Eye (tissue), 1 donor: ENCODE measurements at regions not wholly inside any gene's neighbourhood (a gene's known extent, or its start where the extent isn't known, plus 50 kb on each side); places are given as distances from the start of the nearest gene placed in this dataset.
"Not testable (repeated sequence)": the region's sequence is repeated elsewhere in the genome, so short reads cannot be mapped to it uniquely, and the experiment has no call there.

ENCODE experiments used
- DNase-seq: peaks from one replicate; pipeline ENCODE4 v3.0.0-alpha.2; 2015

DNA sequence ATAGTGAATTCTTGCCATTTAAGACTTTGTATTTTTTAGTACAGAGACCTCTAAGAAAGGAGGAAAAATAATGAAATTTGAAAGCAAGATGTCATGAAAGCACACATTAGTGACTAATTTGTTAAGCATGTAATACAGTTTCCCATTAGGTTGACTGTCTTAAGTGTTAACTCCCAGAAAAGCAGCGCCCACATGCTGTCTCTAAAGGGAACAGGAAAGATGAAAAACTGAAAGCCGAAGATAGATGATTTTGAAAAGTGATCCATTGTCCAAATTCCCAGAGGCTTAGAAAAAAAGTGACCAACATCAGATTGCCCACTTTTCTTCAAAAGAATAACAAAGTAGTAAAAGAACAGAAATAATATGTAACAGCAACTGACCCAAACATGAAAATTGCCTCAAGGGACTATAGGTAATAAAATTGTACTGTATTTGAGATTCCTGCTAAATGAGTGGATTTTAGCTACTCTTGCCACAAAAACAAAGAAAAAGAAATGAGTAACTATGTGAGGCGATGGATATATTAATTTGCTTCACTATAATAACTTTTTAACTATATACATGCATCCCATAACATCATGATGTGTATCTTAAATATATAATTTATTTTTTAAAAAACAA is 83.2 kb upstream of the OGFRL1 start:
- no peak for DNase-seq

DNA sequence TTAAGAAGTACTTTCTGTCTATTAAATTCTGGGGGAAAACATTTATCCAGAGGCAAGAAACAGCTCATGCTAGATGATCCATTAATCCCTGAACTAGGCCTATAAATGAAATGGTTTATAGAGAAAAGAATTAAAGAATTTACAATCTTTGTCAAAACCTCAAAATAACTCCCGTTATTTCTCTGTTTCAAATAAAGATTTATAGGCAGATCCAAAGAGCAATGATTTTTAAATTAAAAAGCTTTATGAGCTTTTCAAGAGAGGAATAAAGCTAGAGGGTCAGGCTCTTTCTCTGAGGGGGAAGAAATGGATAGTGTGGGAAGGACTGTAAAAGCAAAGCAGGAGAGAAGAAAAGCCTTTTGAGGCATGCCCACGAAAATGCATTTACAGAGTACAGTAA is 82.5 kb upstream of the OGFRL1 start:
- DNase-seq = no peak

DNA sequence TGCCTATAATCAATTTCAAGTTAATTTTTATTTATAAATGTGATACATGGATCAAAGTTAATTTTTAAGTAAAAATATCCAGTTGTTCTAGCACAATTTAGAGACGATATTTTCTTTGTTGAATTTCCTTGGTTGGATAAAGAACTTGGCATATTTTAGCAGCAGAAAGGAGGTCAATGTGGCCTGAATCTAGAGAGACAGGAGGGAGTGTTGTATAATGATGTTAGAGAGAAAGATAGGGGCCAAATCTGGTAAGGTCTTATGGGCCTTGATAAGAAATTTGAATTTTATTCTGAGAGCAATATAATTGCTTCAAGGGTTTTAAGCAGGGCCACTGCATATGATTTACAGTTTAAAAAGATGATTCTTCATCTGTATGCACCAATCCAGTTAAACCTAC is 79.4 kb upstream of the OGFRL1 start:
- DNase-seq = no peak

DNA sequence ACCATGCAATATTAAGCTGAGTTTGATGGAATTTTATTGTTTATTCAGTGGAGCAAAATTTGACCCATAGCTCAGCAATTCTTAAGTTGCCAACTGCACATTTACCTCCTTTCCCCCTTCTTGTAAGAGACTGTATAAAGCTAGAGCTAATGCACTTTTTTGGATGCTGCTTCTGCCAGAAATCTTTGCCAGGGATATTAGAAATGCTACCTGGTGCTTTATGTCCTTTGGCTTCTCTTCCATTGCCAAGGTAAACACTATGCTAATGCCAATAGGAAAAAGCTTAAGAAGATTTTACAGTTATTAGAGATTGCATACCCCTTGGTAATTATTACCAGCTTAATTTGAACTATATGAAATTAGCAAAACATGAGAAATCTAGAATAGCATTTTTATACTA is 79.0 kb upstream of the OGFRL1 start:
- no peak for DNase-seq

DNA sequence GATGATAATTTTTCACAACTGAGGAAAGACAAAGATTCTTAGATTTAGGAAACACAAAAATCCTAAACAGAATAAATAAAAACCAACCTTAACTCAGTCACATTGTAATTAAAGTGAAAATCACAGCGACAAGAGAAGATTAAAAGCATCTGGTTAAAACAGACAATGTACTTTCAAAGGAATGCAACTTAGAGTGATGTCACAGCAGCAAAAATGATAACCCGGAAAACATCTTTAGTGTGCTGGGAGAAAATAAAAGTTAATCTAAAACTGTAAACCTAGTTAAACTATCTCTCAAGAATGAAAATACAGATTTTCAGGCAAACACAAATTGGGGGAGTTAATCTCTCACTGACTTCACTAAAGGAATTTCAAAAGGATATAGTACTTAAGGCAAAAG is 76.8 kb upstream of the OGFRL1 start:
- DNase-seq = no peak

DNA sequence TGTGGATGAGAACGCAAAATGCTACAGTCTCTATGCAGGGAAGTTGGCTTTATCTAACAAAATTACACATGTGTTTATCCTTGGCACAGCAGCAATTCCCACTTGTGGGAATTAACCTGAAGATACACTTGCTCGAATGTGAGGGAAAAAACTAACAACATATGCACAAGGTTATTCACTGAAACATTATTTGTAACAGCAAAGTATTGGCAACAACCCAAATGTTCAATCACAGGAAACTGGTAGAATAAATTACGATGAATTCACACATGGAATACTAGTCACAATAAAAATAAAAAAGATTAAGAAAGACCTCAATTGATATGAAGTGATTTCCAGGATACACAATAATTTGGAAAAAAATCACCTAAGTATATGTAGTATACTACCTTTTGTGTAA is 68.1 kb upstream of the OGFRL1 start:
- DNase-seq = no peak

DNA sequence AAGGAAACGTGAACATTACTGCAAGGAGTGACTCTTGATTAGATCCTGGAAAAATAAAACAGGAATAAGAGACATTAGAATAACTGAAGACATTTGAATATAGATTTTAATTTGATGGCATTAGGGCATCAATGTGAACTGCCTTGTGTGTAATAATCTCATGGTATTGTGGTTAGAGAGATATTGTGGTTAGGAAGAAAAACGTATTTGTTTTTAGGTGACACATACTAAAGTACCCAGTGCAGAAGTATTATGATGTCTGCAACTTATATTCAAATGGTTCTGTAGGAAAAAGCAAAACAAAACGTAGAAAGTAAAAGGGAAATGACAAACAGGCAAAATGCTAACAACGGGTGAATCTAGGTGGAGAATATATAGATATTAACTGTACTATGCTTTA is 65.9 kb upstream of the OGFRL1 start:
- DNase-seq = no peak

DNA sequence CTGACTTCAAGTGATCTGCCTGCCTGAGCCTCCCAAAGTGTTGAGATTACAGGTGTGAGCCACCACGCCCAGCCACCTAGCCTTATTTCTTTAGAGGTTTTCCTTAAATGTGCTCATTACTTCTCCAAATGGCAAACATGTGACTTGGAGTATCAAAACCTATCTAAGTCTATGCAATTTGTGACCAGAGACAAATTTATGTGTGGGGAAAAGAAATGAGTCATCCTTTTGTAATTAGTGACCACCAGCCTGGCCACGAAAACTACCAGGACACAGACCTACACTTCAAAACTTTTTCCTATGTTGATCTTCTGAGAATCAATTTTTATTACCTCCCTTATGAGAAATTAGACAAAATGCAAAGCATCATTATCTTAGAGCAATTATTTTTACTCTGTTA is 64.6 kb upstream of the OGFRL1 start:
- DNase-seq = no peak

DNA sequence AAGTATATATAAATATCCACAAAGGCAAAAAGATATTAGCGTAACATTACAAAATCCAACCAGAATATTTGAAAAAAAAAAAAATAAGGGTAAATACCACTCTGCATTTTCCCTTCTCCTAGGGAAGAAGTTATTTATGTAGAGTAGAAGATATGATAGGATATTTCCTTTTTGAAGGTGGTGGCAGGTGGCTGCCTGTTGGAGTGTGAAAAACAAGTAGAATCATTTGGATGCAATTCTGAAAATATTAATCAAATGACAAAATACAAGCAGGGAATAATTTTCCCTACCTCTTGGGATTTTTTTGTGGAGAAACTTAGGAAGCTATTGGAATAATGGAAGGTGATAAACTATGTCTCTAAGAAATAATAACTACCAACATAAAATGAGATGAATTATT is 62.5 kb upstream of the OGFRL1 start:
- no peak for DNase-seq

DNA sequence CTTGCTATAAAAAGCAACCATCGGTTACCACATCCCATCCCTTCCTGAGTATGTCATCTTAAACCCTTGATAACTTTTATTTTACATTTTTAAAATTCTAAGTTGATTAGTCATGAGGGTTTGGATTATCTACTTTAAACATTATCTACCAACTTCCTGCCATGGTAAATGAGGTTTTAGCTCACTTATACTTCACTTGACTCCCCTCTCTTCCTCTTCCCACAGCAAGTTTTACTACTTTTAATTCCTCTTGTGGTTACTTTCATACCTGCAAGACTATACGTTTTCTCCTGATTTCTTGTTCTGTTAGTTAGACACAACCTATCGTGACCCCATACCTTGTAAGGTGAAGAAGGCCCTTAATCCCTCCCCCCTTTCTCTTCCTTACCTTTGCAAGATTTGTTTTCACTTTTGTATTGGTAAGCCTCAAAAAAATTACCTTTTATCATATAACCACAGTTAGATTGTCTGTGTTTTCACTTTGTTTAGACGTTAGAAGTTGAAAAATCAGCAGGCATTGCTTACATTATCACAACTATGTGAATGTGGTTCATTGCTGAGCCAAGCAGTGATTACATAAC is 60.1 kb upstream of the OGFRL1 start:
- no peak for DNase-seq

DNA sequence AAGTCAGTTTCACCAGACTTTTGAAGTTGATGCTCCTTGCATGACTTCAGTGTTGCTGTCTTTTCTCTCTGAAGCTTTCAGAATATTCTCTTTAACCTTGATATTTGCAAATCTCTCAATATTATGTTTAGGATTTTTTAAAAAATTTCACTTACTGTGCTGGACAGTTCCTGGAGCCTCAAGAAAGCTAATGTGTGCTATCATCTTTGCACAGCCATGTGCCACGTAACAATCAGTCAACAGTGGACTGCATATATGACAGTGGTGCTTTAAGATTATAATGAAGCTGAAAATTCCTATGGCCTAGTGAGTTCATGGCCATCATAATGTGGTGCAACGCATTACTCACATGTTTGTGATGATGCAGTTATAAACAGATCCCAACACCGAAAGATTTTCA is 59.1 kb upstream of the OGFRL1 start:
- no peak for DNase-seq

DNA sequence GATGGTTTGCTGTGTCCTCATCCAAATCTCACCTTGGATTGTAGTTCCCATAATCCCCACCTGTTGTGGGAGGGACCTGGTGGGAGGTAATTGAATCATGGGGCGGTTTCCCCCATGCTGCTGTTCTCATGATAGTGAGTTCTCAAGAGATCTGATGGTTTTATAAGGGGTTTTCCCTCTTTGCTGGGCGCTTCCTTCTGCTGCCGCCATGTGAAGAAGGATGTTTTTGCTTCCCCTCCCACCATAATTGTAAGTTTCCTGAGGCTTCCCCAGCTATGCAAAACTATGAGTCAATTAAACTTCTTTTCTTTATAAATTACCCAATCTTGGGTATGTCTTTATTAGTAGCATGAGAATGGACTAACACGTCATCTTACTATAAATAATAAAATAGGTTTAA is 55.7 kb upstream of the OGFRL1 start:
- not testable (repeated sequence) for DNase-seq

DNA sequence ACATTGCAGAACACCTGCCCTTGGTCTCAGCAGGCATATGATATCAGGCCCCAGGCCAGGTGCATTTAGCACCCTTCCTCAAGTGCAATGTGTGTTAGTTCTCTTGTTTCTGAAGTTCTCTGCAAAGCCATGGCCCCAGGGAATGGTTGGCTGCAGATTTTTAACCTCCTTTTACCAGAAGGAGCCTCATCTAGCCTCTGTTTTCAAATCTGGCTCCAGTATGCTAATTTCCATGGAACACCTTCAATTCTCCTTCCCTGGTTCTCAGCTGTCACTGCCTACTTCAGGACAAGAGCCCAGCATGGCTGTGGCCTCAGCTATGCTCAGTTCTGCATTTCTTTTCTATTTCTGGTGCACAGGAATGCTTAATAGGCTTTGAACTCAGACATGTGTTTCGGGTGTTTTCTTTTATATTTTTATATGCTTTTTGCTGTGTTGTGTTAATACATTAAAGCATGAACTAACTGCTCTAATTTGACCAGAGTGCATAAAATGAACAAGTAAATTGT is 51.6 kb upstream of the OGFRL1 start:
- DNase-seq = no peak

DNA sequence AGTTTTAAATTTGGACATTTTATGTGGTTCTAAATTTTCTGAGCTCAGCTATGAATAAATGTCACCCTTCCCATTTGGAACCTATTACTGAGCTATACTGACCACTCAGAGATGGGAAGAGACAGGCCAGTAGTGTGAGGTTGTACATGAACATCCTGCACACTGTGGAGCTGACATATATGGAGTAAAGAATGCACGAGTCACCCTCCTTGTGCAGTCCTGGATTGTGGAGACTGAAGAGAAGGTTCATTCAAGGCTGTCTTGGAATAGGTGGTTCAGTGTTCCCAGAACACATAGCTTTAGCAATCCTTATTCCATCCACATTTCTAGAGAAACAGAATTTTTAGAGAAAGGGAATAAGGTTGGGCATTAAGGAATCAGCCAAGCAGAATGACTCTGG is 50.3 kb upstream of the OGFRL1 start:
- DNase-seq = no peak
